ENCODE measurements at regions not wholly inside any gene's neighbourhood (a gene's known extent, or its start where the extent isn't known, plus 50 kb on each side); places are given as distances from the start of the nearest gene placed in this dataset.

DNA sequence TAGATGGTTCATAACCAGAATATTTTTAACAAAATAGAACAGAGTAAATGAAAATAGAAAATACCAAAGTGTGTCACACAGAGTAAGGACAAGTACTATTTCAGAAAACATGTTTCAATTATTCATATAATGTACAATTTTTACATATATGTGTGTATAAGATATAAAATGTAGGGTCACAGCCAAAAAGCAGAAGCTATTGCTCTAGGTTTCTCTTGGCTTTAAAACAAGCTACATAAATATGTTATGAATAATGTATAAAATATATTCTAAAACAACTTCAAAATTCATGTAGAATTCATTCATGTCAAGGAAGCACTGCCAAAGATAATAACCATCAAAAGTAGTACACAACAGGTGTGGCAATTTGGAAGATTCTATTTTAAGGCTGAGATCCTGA lies 218.2 kb downstream of the TTC32 start:
- intact Hi-C loops (cut with micrococcal nuclease; ENCODE audit: unreplicated experiment) (no loop called here), in situ Hi-C loops (cut with HindIII; ENCODE audit: extremely low pct_ligation_motif_present, low pct_unique_long_range_greater_than_20kb) (no loop called here)
- POLR2A ChIA-PET: no interaction called here
- DNase-seq (ENCODE audit: low spot score): no peak
- Histone ChIP-seq H3K79me2 (ENCODE audit: insufficient read depth, low read length) (no peaks in the 10 kb centered on the region), H3K4me3 (replicated peaks in 1 of 3; ENCODE audit: insufficient read depth in 1 of 3, low read depth in 2 of 3, low read length in 3 of 3) (no peak overlapping the region), H3K9ac (ENCODE audit: insufficient read depth, low read depth, low read length) (no peak overlapping the region), H4K20me1 (ENCODE audit: insufficient read depth, low read length) (no peaks in the 10 kb centered on the region), H3K27ac (ENCODE audit: extremely low read length, insufficient read depth, low read length) (no peak overlapping the region), H3K27me3 (ENCODE audit: control insufficient read depth in 1 of 2, insufficient read depth in 2 of 2, low read length in 2 of 2) (no peaks in the 10 kb centered on the region), H2AFZ (ENCODE audit: low read length) (no peak overlapping the region), H3K4me2 (ENCODE audit: low read depth, low read length) (no peak overlapping the region), H3K36me3 (replicated peaks in 1 of 2; ENCODE audit: control insufficient read depth in 1 of 2, insufficient read depth in 2 of 2, low read length in 2 of 2) (no peaks in the 10 kb centered on the region), H3K4me1 (ENCODE audit: insufficient read depth, low read length) (no peaks in the 10 kb centered on the region), H3K9me3 (ENCODE audit: low read length) (no peaks in the 10 kb centered on the region)
- FAIRE-seq: peak; percentile 4
- ATAC-seq: no peak
- CTCF ChIA-PET (ENCODE audit: low intra/inter-chr PET ratio, low total read pairs): no interaction called here
- TF ChIP-seq, protein P1, sequence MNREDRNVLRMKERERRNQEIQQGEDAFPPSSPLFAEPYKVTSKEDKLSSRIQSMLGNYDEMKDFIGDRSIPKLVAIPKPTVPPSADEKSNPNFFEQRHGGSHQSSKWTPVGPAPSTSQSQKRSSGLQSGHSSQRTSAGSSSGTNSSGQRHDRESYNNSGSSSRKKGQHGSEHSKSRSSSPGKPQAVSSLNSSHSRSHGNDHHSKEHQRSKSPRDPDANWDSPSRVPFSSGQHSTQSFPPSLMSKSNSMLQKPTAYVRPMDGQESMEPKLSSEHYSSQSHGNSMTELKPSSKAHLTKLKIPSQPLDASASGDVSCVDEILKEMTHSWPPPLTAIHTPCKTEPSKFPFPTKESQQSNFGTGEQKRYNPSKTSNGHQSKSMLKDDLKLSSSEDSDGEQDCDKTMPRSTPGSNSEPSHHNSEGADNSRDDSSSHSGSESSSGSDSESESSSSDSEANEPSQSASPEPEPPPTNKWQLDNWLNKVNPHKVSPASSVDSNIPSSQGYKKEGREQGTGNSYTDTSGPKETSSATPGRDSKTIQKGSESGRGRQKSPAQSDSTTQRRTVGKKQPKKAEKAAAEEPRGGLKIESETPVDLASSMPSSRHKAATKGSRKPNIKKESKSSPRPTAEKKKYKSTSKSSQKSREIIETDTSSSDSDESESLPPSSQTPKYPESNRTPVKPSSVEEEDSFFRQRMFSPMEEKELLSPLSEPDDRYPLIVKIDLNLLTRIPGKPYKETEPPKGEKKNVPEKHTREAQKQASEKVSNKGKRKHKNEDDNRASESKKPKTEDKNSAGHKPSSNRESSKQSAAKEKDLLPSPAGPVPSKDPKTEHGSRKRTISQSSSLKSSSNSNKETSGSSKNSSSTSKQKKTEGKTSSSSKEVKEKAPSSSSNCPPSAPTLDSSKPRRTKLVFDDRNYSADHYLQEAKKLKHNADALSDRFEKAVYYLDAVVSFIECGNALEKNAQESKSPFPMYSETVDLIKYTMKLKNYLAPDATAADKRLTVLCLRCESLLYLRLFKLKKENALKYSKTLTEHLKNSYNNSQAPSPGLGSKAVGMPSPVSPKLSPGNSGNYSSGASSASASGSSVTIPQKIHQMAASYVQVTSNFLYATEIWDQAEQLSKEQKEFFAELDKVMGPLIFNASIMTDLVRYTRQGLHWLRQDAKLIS (CRISPR knock-in tag; IDR thresholded peaks at IDR 0.05): no peak
- TF ChIP-seq ZNF709 (CRISPR knock-in tag; IDR thresholded peaks at IDR 0.05) (no peak), RORA (CRISPR knock-in tag; IDR thresholded peaks at IDR 0.05) (no peak), TARDBP (CRISPR knock-in tag; IDR thresholded peaks at IDR 0.05) (no peak), ZNF207 (IDR thresholded peaks at IDR 0.05; ENCODE audit: borderline replicate concordance) (no peak), PAWR (CRISPR knock-in tag; IDR thresholded peaks at IDR 0.05; ENCODE audit: borderline replicate concordance) (no peak), ZNF616 (CRISPR knock-in tag; IDR thresholded peaks at IDR 0.05; ENCODE audit: low read depth) (no peak)
- TF ChIP-seq, protein P2, sequence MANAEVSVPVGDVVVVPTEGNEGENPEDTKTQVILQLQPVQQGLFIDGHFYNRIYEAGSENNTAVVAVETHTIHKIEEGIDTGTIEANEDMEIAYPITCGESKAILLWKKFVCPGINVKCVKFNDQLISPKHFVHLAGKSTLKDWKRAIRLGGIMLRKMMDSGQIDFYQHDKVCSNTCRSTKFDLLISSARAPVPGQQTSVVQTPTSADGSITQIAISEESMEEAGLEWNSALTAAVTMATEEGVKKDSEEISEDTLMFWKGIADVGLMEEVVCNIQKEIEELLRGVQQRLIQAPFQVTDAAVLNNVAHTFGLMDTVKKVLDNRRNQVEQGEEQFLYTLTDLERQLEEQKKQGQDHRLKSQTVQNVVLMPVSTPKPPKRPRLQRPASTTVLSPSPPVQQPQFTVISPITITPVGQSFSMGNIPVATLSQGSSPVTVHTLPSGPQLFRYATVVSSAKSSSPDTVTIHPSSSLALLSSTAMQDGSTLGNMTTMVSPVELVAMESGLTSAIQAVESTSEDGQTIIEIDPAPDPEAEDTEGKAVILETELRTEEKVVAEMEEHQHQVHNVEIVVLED (CRISPR knock-in tag; IDR thresholded peaks at IDR 0.05; ENCODE audit: borderline replicate concordance): no peak
- BruUV-seq (replicated peaks): no TSS peak

Measured in HepG2 (cell line).